ENCODE measurements at regions not wholly inside any gene's neighbourhood (a gene's known extent, or its start where the extent isn't known, plus 50 kb on each side); places are given as distances from the start of the nearest gene placed in this dataset.

GRCh38 chrX:142134533-142134932 is 70.6 kb downstream of the MAGEC2 start:
- TF ChIP-seq CTCF (IDR thresholded peaks at IDR 0.05) (no peak), POLR2A (IDR thresholded peaks at IDR 0.05) (no peak)
